Stomach (tissue), 8 donors: ENCODE measurements at regions not wholly inside any gene's neighbourhood (a gene's known extent, or its start where the extent isn't known, plus 50 kb on each side); places are given as distances from the start of the nearest gene placed in this dataset.

Source experiments
- DNase-seq, 2 donors: peaks; one replicate each; pipeline versions ENCODE4 v3.0.0 to v3.0.0-alpha.2; 2013 to 2019
- H3K27ac ChIP-seq, 5 donors: fragments of 200-600 bp in 4 of 5; sonication (generic) in 4 of 5; one replicate each; pipeline ENCODE4 v1.5.1; 2013 to 2019; ENCODE audit warnings: mild to moderate bottlenecking in 1 of 5, moderate library complexity in 1 of 5
- H3K27me3 ChIP-seq, 3 donors: fragments of 200-600 bp; sonication (generic); one replicate each; pipeline ENCODE4 v1.5.1; 2017 to 2019; ENCODE audit warnings: mixed run types in 1 of 3
- H3K36me3 ChIP-seq, 4 donors: fragments of 200-600 bp; sonication (generic); 1 replicate in 3 of 4; 2 replicates in 1 of 4; pipeline ENCODE4 v1.5.1; 2016 to 2019
- H3K4me1 ChIP-seq, 4 donors: fragments of 200-600 bp; sonication (generic); one replicate each; pipeline ENCODE4 v1.5.1; 2016 to 2019
- H3K4me3 ChIP-seq, 4 donors: fragments of 200-600 bp; sonication (generic) in 3 of 4; one replicate each; pipeline ENCODE4 v1.5.1; 2016 to 2019; ENCODE audit warnings: mild to moderate bottlenecking in 1 of 4
- H3K9me3 ChIP-seq, 4 donors: fragments of 200-600 bp; sonication (generic); one replicate each; pipeline ENCODE4 v1.5.1; 2016 to 2019
- CTCF ChIP-seq, 7 experiments: fragments of 450-650 bp in 4 of 7; fragments of 200-600 bp in 3 of 7; sonication (generic) in 3 of 7; IDR thresholded peaks; one replicate each; pipeline ENCODE4 v1.5.1; 2016 to 2019; ENCODE audit warnings: antibody characterized with exemption in 7 of 7, control low read depth in 2 of 7, mild to moderate bottlenecking in 1 of 7
- EP300 ChIP-seq: sonication (generic); formaldehyde crosslinking; IDR thresholded peaks from one replicate; pipeline ENCODE4 v1.6.1; 2017; ENCODE audit warnings: antibody characterized with exemption
- POLR2A ChIP-seq, 4 donors: fragments of 450-650 bp; IDR thresholded peaks; one replicate each; pipeline ENCODE4 v1.6.1; 2016; ENCODE audit warnings: antibody characterized with exemption in 4 of 4, control low read depth in 2 of 4, mild to moderate bottlenecking in 1 of 4, moderate library complexity in 1 of 4
- POLR2AphosphoS5 ChIP-seq, 3 donors: sonication (generic); formaldehyde crosslinking; IDR thresholded peaks; one replicate each; pipeline ENCODE4 v1.6.1; 2016; ENCODE audit warnings: antibody characterized with exemption in 3 of 3
- WGBS, 5 donors: extraction: QIAGEN DNeasy Blood & Tissue Kit in 3 of 5; methylation state at CpG; one replicate each; pipeline versions ENCODE4 v1.1.5 to v1.1.7; 2013 to 2018; 5-methylcytosine and 5-hydroxymethylcytosine counted together
- intact Hi-C: fragments of 100-400 bp; cut with DNase I; formaldehyde crosslinking; loops from one replicate; pipeline ENCODE4 v1.15.1; 2023; ENCODE audit warnings: low total_unique reads
- donor health status: healthy with polysubstance abuse.
- donor health status: Bipolar disorder and iron deficiency.
- donor health status: healthy.

GRCh38 chr20:11851646-11852045 is 66.0 kb upstream of the BTBD3 start:
- Histone ChIP-seq H3K4me1 (peaks cover 0 to 18% (median 8%) of the 10 kb centered on the region in 4 donors), H3K27me3 (no peaks in the 10 kb centered on the region), H3K27ac (no peak overlapping the region), H3K36me3 (no peaks in the 10 kb centered on the region), H3K9me3 (no peaks in the 10 kb centered on the region), H3K4me3 (no peak overlapping the region)
- WGBS, 5 donors, result 88 to 100% (median 90%) methylated on average over 1 of the region's 1 CpG
- TF ChIP-seq EP300, result no peak
- no peak for TF ChIP-seq POLR2A (IDR thresholded peaks at IDR 0.05)
- TF ChIP-seq CTCF (IDR thresholded peaks at IDR 0.05), result no peak
- TF ChIP-seq POLR2AphosphoS5 (IDR thresholded peaks at IDR 0.05), result no peak
- DNase-seq, result no peak
- intact Hi-C loops, result no loop called here

- Histone ChIP-seq H3K36me3 (no peaks in the 10 kb centered on the region), H3K4me3 (no peak overlapping the region), H3K27me3 (no peaks in the 10 kb centered on the region), H3K4me1 (peaks cover 0 to 18% (median 8%) of the 10 kb centered on the region in 4 donors), H3K27ac (no peak overlapping the region), H3K9me3 (no peaks in the 10 kb centered on the region)
- 93 to 100% (median 95%) methylated on average over 2 of the region's 2 CpGs for WGBS, 5 donors
- intact Hi-C loops, result no loop called here
- DNase-seq, result no peak
- TF ChIP-seq CTCF (IDR thresholded peaks at IDR 0.05) (no peak), POLR2A (IDR thresholded peaks at IDR 0.05) (no peak)
Observed at GRCh38 chr20:11852189-11852588, 65.5 kb upstream of the BTBD3 start.

GRCh38 chr20:11852811-11853210 is 64.9 kb upstream of the BTBD3 start:
- Histone ChIP-seq H3K36me3 (no peaks in the 10 kb centered on the region), H3K9me3 (no peaks in the 10 kb centered on the region), H3K4me1 (peaks cover 0 to 18% (median 6%) of the 10 kb centered on the region in 4 donors), H3K27ac (no peak overlapping the region), H3K27me3 (no peaks in the 10 kb centered on the region), H3K4me3 (no peak overlapping the region)
- no peak for DNase-seq
- TF ChIP-seq EP300 (no peak), POLR2A (IDR thresholded peaks at IDR 0.05) (no peak), POLR2AphosphoS5 (IDR thresholded peaks at IDR 0.05) (no peak), CTCF (IDR thresholded peaks at IDR 0.05) (no peak)
- intact Hi-C loops, result no loop called here
- WGBS, 5 donors, result 59 to 88% (median 83%) methylated on average over 1 of the region's 1 CpG

- intact Hi-C loops, result no loop called here
- H3K27me3 ChIP-seq, result no peaks in the 10 kb centered on the region
- no peak overlapping the region for H3K4me3 ChIP-seq
- H3K27ac ChIP-seq, result no peak overlapping the region
- TF ChIP-seq POLR2A (IDR thresholded peaks at IDR 0.05), result no peak
- no peak for TF ChIP-seq EP300
- TF ChIP-seq POLR2AphosphoS5 (IDR thresholded peaks at IDR 0.05), result no peak
- TF ChIP-seq CTCF (IDR thresholded peaks at IDR 0.05), result no peak
- H3K9me3 ChIP-seq, result no peaks in the 10 kb centered on the region
- DNase-seq, result no peak
- peaks cover 0 to 12% (median under 1%) of the 10 kb centered on the region in 4 donors for H3K4me1 ChIP-seq
- no peaks in the 10 kb centered on the region for H3K36me3 ChIP-seq
Observed at GRCh38 chr20:11853359-11853758, 64.3 kb upstream of the BTBD3 start.
